EL (cell line): ENCODE measurements at regions not wholly inside any gene's neighbourhood (a gene's known extent, or its start where the extent isn't known, plus 50 kb on each side); places are given as distances from the start of the nearest gene placed in this dataset.
"Not testable (repeated sequence)": the region's sequence is repeated elsewhere in the genome, so short reads cannot be mapped to it uniquely, and the experiment has no call there.

ENCODE experiments used
- DNase-seq: peaks from one replicate; pipeline ENCODE4 v3.0.0-alpha.2; 2016

GRCh38 chr10:61262486-61263261 is 190.5 kb downstream of the TMEM26 start:
- DNase-seq: peak; percentile 42

- peak; percentile 10 for DNase-seq
Measured at GRCh38 chr10:61257956-61258496, 195.2 kb downstream of the TMEM26 start.

GRCh38 chr10:61257136-61257535 is 196.0 kb downstream of the TMEM26 start:
- no peak for DNase-seq

- not testable (repeated sequence) for DNase-seq
Measured at GRCh38 chr10:61252326-61252725, 200.9 kb downstream of the TMEM26 start.

- no peak for DNase-seq
Measured at GRCh38 chr10:61251089-61251488, 202.1 kb downstream of the TMEM26 start.

- no peak for DNase-seq
Measured at GRCh38 chr10:61250131-61250530, 203.1 kb downstream of the TMEM26 start.

- DNase-seq: no peak
Measured at GRCh38 chr10:61248013-61248412, 205.2 kb downstream of the TMEM26 start.

- DNase-seq: no peak
Measured at GRCh38 chr10:61244261-61244775, 208.9 kb downstream of the TMEM26 start.

GRCh38 chr10:61232780-61233179 is 220.4 kb downstream of the TMEM26 start:
- DNase-seq: no peak

GRCh38 chr10:61225939-61226338 is 227.2 kb downstream of the TMEM26 start:
- DNase-seq: no peak

- no peak for DNase-seq
Measured at GRCh38 chr10:61223576-61223975, 229.6 kb downstream of the TMEM26 start.

- no peak for DNase-seq
Measured at GRCh38 chr10:61219696-61220095, 233.5 kb downstream of the TMEM26 start.

- no peak for DNase-seq
Measured at GRCh38 chr10:61217851-61218565, 235.2 kb downstream of the TMEM26 start.

GRCh38 chr10:61215246-61215645 is 237.9 kb downstream of the TMEM26 start:
- DNase-seq: no peak

GRCh38 chr10:61211468-61211867 is 241.7 kb downstream of the TMEM26 start:
- DNase-seq: peak; percentile 6

- DNase-seq: no peak
Measured at GRCh38 chr10:61197057-61197456, 253.1 kb upstream of the RHOBTB1 start.

- DNase-seq: no peak
Measured at GRCh38 chr10:61195211-61195610, 251.2 kb upstream of the RHOBTB1 start.

- DNase-seq: not testable (repeated sequence)
Measured at GRCh38 chr10:61192589-61192988, 248.6 kb upstream of the RHOBTB1 start.

GRCh38 chr10:61192042-61192441 is 248.1 kb upstream of the RHOBTB1 start:
- no peak for DNase-seq

- DNase-seq: no peak
Measured at GRCh38 chr10:61189912-61190311, 245.9 kb upstream of the RHOBTB1 start.

GRCh38 chr10:61188691-61189090 is 244.7 kb upstream of the RHOBTB1 start:
- no peak for DNase-seq

- DNase-seq: no peak
Measured at GRCh38 chr10:61188101-61188500, 244.1 kb upstream of the RHOBTB1 start.

GRCh38 chr10:61187601-61188000 is 243.6 kb upstream of the RHOBTB1 start:
- DNase-seq: no peak

GRCh38 chr10:61186408-61186807 is 242.4 kb upstream of the RHOBTB1 start:
- no peak for DNase-seq
